ENCODE measurements at regions not wholly inside any gene's neighbourhood (a gene's known extent, or its start where the extent isn't known, plus 50 kb on each side); places are given as distances from the start of the nearest gene placed in this dataset.

- no peak overlapping the region for H3K27ac ChIP-seq
- H3K27me3 ChIP-seq = no peaks in the 10 kb centered on the region
- no peak for DNase-seq
- H3K9me3 ChIP-seq = no peaks in the 10 kb centered on the region
- H3K4me1 ChIP-seq = no peaks in the 10 kb centered on the region
- no peak for TF ChIP-seq POLR2A (IDR thresholded peaks at IDR 0.05)
- no peak overlapping the region for H3K4me3 ChIP-seq
- H3K36me3 ChIP-seq = no peaks in the 10 kb centered on the region
These were observed 343.6 kb upstream of the JAG1 start for GRCh38 chr20:11017446-11017845.

DNA sequence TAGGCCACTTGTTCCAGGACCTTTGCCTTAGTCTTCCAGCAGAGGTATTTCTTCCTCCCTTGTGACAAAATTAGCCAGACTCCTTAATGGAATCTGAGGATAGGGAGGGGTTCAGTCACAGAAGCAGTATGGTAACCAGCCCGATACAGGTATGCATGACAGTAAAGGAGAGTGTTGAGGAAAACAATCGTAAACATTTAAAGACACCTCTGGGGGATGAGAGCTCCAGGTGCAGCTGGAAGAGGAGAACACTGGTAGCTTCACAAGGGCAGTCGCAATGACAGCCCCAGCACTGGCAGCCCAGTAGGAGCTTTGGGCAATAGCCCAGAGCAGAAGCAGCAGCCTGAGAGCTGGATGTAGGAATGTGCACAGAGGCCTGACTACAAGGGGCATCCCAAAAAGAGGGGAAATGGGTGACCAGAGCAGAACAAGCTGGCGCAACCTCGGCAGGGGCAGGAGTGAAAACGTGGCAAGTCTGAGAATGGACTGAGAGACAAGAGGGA is 344.9 kb upstream of the JAG1 start:
- Histone ChIP-seq H3K4me1 (no peaks in the 10 kb centered on the region), H3K36me3 (no peaks in the 10 kb centered on the region), H3K27me3 (no peaks in the 10 kb centered on the region), H3K4me3 (no peak overlapping the region), H3K9me3 (no peaks in the 10 kb centered on the region), H3K27ac (no peak overlapping the region)
- TF ChIP-seq, protein P1, sequence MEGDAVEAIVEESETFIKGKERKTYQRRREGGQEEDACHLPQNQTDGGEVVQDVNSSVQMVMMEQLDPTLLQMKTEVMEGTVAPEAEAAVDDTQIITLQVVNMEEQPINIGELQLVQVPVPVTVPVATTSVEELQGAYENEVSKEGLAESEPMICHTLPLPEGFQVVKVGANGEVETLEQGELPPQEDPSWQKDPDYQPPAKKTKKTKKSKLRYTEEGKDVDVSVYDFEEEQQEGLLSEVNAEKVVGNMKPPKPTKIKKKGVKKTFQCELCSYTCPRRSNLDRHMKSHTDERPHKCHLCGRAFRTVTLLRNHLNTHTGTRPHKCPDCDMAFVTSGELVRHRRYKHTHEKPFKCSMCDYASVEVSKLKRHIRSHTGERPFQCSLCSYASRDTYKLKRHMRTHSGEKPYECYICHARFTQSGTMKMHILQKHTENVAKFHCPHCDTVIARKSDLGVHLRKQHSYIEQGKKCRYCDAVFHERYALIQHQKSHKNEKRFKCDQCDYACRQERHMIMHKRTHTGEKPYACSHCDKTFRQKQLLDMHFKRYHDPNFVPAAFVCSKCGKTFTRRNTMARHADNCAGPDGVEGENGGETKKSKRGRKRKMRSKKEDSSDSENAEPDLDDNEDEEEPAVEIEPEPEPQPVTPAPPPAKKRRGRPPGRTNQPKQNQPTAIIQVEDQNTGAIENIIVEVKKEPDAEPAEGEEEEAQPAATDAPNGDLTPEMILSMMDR (IDR thresholded peaks at IDR 0.05) = no peak
- no peak for DNase-seq

DNA sequence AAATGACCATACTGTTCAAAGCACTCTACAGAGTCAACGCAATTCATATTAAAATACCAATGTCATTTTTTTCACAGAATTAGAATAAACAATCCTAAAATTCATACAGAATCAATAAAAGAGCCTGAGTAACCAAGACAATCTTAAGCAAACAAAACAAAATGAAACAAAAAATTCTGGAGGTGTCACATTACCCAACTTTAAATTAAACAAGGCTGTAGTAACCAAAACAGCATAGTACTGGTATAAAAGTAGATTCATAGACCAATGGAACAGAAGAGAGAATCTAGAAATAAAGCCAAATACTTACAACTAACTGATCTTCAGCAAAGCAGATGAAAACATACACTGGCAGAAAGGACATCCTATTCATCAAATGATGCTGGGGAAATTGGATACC is 346.9 kb upstream of the JAG1 start:
- TF ChIP-seq POLR2A (IDR thresholded peaks at IDR 0.05) = no peak
- TF ChIP-seq, protein P1 (IDR thresholded peaks at IDR 0.05) = no peak
- Histone ChIP-seq H3K9me3 (no peaks in the 10 kb centered on the region), H3K4me3 (no peak overlapping the region), H3K27me3 (no peaks in the 10 kb centered on the region), H3K4me1 (no peaks in the 10 kb centered on the region), H3K27ac (no peak overlapping the region), H3K36me3 (no peaks in the 10 kb centered on the region)
- no peak for DNase-seq

DNA sequence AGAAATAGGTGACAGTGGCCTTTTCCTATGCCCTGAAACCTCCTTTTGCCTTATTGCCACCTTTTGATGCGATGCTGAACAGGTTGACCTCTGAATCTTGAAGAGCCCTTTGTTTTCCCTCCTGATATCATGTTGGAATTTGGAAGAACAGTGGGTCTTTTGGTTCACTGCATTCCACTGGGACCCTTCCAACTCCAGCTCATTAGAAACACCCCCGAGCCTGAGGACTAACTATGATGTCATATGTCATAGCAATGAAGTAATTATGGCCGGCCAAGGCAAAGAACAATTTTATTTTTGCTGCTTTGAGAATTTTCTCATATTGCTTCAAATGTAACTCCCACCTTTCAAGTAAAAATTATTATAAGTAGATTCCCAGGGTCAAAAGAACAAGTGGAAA is 353.4 kb upstream of the JAG1 start:
- H3K36me3 ChIP-seq = no peaks in the 10 kb centered on the region
- H3K27ac ChIP-seq = no peak overlapping the region
- no peak overlapping the region for H3K4me3 ChIP-seq
- H3K27me3 ChIP-seq = no peaks in the 10 kb centered on the region
- TF ChIP-seq, protein P1 (IDR thresholded peaks at IDR 0.05) = no peak
- TF ChIP-seq POLR2A (IDR thresholded peaks at IDR 0.05) = no peak
- no peaks in the 10 kb centered on the region for H3K9me3 ChIP-seq
- H3K4me1 ChIP-seq = no peaks in the 10 kb centered on the region
- no peak for DNase-seq

- H3K4me1 ChIP-seq = no peaks in the 10 kb centered on the region
- no peaks in the 10 kb centered on the region for H3K9me3 ChIP-seq
- no peak overlapping the region for H3K27ac ChIP-seq
- no peaks in the 10 kb centered on the region for H3K27me3 ChIP-seq
- TF ChIP-seq, protein P1 (IDR thresholded peaks at IDR 0.05) = no peak
- no peak for TF ChIP-seq POLR2A (IDR thresholded peaks at IDR 0.05)
- H3K36me3 ChIP-seq = no peaks in the 10 kb centered on the region
- no peak overlapping the region for H3K4me3 ChIP-seq
- DNase-seq = no peak
These were observed 356.6 kb upstream of the JAG1 start for GRCh38 chr20:11030351-11030750.

DNA sequence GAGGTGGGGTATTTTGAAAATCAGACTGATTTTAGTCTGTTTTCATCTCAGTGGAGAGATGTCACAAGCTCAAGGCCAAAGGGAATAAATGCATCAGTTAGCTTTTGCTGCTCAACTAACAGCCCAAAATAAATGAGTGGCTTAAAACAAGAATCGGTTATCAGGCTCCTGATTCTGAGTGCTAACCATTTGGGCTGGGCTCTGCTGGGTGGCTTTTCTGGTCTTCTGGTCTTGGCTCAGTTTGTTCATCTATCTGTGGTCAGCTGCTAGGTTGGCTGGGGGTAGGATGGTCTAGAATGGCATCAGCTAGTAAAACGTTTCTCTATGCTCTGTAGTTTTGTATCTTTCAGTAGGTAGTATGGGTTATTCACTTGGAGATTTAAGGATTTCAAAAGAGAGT is 357.5 kb upstream of the JAG1 start:
- Histone ChIP-seq H3K27me3 (no peaks in the 10 kb centered on the region), H3K4me1 (no peaks in the 10 kb centered on the region), H3K9me3 (no peaks in the 10 kb centered on the region), H3K36me3 (no peaks in the 10 kb centered on the region), H3K27ac (no peak overlapping the region), H3K4me3 (no peak overlapping the region)
- TF ChIP-seq, protein P1 (IDR thresholded peaks at IDR 0.05) = no peak
- TF ChIP-seq POLR2A (IDR thresholded peaks at IDR 0.05) = no peak
- DNase-seq = no peak

All from Peyer's patch (tissue), 4 donors.